ENCODE measurements at regions not wholly inside any gene's neighbourhood (a gene's known extent, or its start where the extent isn't known, plus 50 kb on each side); places are given as distances from the start of the nearest gene placed in this dataset.
"Not testable (repeated sequence)": the region's sequence is repeated elsewhere in the genome, so short reads cannot be mapped to it uniquely, and the experiment has no call there.

- no peak for DNase-seq (ENCODE audit: low read depth in 2 of 2)
These were observed 123.2 kb downstream of the FGF18 start for GRCh38 chr5:171542525-171543140.

DNA sequence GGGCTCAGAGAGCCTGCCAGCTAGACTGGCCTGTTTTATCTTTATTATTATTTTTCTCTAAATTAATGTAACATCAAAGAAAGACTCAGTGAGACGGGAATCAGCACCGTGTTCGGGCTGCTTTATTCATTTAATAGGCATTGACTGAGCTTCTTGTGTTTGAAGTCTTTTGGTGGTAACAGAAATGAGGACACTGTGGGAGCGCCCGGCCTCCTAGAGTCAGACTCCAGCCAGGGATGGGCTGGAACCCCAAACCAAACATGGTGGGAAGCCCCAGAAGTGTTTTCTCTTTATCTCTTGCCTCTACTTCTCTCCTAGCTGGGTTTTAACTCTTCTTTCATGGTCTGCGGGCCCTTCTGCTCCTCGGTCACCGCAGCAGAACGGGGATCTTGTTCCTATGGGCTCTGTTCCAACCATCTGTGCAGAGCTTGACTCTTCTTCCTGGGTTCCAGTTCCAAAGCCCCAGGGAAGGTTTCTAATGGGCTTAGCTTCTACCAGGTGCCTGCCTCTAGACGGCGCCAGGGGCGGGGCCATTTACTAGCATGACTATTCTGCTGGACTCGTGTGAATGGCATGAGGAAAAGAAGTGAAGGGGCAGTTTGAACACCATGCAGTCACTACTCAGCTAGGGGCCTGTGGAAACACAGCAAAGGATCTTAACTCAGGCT lies 123.8 kb downstream of the FGF18 start:
- no peak for DNase-seq (ENCODE audit: low read depth in 2 of 2)

GRCh38 chr5:171544913-171545765 lies 125.7 kb downstream of the FGF18 start:
- DNase-seq (ENCODE audit: low read depth in 2 of 2), result no peak

DNA sequence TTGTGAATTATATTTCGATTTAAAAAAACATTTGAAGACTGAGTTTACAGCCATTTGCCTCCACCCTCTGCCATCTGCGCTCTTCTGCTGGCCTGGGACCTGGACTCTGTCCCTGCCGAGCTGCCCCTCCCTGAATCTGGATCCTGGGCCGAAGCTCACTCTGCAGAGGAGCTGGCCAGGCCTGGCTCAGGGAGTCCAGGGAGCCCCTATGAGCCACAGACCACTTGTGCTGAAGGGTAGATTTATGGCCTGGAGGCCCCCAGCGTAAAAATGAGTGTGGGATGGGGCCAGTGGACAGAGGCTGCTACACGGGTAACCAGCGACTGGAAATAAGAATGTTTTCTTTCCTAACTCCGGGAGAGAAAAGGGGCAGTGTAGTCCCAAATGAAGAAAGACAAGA lies 129.8 kb downstream of the FGF18 start:
- no peak for DNase-seq (ENCODE audit: low read depth in 2 of 2)

GRCh38 chr5:171553817-171554216 lies 134.4 kb downstream of the FGF18 start:
- not testable (repeated sequence) for DNase-seq (ENCODE audit: low read depth in 2 of 2)

DNA sequence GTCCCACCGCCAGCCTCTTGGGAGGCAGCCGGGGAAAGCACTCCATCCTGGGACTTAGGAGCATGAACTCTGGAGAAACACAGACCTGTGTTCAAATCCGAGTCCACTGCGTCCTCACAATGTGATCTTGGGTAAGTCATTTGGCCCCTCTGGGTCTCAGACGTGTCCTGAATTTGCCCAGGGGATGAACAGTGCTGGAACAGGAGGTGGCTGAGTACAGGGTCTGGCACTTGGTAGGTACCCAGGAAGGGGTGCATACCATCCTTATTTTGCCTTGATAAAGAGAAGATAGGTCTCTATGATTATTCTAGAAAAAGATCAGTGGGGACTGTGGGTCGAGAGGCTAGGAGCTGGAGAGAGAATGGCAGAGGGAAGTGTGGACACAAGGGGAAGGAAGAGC lies 135.7 kb downstream of the FGF18 start:
- DNase-seq (ENCODE audit: low read depth in 2 of 2), result no peak

DNA sequence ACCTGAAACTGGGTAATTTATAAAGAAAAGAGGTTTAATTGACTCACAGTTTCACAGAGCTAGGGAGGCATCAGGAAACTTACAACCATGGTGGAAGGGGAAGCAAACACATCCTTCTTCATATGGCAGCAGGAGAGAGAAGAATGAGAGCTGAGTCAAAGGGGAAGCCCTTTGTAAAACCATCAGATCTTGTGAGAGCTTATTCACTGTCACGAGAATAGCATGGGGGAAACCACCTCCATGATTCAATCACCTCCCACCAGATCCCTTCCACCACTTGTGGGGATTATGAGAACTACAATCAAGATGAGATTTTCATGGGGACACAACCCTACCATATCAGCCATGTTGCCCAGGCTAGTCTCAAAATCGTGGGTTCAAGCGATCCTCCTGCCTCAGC lies 143.4 kb downstream of the FGF18 start:
- no peak for DNase-seq (ENCODE audit: low read depth in 2 of 2)

GRCh38 chr5:171568389-171568788 lies 148.9 kb downstream of the FGF18 start:
- DNase-seq (ENCODE audit: low read depth in 2 of 2), result no peak

GRCh38 chr5:171569065-171569712 lies 149.7 kb downstream of the FGF18 start:
- no peak for DNase-seq (ENCODE audit: low read depth in 2 of 2)

DNA sequence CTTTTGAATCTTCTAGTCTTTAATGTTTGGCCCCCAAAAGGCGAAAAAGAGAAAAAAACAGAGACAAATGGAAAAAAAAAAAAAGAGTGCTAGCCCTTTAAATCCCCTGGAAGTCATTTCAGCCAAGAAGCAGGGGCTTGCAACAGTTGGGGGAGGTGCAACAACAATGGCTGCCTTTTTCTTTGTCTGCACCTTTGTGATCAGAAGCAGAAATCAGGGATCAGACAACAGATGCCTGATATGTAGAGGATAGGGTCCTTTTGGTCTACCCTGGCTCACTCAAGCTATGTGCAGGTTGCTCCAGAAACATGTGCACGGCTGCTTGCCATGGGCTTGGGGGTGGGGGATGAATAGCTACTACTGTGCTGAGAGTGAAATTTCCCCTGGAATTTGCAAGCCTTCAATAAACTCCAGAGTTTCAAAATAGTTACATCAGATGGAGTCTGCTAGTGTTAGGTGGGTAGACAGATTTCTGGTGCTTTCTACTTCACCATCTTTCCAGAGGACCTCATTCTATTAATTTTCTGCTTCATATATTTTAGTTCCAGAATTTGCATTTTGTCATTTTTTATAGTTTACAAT lies 150.9 kb downstream of the FGF18 start:
- no peak for DNase-seq (ENCODE audit: low read depth in 2 of 2)

GRCh38 chr5:171571663-171572062 lies 152.2 kb downstream of the FGF18 start:
- DNase-seq (ENCODE audit: low read depth in 2 of 2), result no peak

GRCh38 chr5:171573021-171573420 lies 153.6 kb downstream of the FGF18 start:
- no peak for DNase-seq (ENCODE audit: low read depth in 2 of 2)

GRCh38 chr5:171573451-171574225 lies 154.2 kb downstream of the FGF18 start:
- DNase-seq (ENCODE audit: low read depth in 2 of 2), result no peak

GRCh38 chr5:171574376-171574775 lies 154.9 kb downstream of the FGF18 start:
- no peak for DNase-seq (ENCODE audit: low read depth in 2 of 2)

GRCh38 chr5:171575386-171575785 lies 155.9 kb downstream of the FGF18 start:
- DNase-seq (ENCODE audit: low read depth in 2 of 2), result no peak

DNA sequence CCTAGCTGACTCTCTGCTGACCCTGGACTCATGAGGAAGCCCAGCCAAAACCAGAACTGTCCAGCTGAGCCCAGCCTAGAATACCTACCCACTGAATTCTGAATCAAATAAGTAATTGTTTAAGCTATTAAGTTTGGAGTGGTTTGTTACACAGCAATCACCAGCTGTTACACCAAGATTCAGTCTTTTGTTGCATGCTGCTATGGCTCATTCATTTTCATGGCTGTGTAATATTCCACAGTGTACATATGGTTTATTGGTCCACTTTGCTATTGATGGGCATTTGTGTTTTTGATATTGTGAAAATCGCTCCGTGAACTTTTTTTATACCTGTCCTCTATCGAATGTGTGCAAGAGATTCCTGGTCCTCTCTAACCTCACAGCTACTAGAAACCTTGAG lies 156.4 kb downstream of the FGF18 start:
- DNase-seq (ENCODE audit: low read depth in 2 of 2), result no peak

DNA sequence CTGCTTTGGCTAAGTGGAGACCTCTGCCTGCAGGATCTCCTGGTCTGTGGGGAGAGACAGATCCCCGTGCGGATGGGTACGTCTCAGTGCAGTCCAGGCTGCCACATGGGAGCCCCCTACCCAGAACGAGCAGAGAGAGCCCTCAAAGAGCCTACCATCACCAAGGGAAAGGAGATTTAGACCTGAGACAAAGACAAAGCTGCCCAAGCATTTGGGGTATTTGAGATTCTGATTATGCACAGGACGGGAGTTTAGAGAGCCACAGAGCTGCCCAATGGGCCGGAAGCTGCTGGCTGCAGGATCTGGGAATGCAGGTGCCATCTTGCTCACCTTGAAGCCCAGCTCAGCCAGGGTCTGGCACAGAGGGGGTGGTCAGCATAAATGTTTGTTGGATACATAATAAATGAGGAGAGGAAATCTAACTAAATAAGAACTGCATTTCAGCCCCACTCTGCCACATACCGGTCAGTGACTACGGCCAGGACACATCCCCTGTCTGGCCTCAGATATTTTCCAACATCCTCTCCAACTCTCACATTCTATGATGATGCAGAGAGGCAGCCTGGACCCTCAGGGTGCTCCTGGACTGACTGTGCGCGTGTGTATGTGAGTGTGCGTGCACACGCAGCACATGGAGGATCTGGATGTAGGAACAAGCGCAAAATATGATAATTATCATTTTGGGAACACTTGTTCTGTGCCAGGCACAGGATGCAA lies 157.8 kb downstream of the FGF18 start:
- DNase-seq (ENCODE audit: low read depth in 2 of 2), result no peak

- no peak for DNase-seq (ENCODE audit: low read depth in 2 of 2)
These were observed 158.8 kb downstream of the FGF18 start for GRCh38 chr5:171578049-171578828.

GRCh38 chr5:171578829-171579491 lies 159.5 kb downstream of the FGF18 start:
- DNase-seq (ENCODE audit: low read depth in 2 of 2), result no peak

Data from stimulated activated CD8-positive, alpha-beta memory T cell treated with anti-CD3 and anti-CD28 coated beads, Interleukin-2, amount 100 ng/mL, for 48 hours (primary cell).